H9 (cell line): ENCODE measurements at regions not wholly inside any gene's neighbourhood (a gene's known extent, or its start where the extent isn't known, plus 50 kb on each side); places are given as distances from the start of the nearest gene placed in this dataset.

Experiments used
- DNase-seq: peaks from one replicate; pipeline ENCODE4 v3.0.0-alpha.2; 2017
- H2AFZ ChIP-seq: one replicate; pipeline ENCODE4 v1.6.1; 2013; ENCODE audit warnings: mild to moderate bottlenecking, low read length, control low read depth, moderate library complexity
- H2AK5ac ChIP-seq: 2 replicates; pipeline ENCODE4 v1.6.1; 2013; ENCODE audit warnings: low read length, control low read depth, mixed read lengths; ENCODE audit not compliant: insufficient read length
- H2BK120ac ChIP-seq: one replicate; pipeline ENCODE4 v1.6.1; 2013; ENCODE audit warnings: low read depth, mild to moderate bottlenecking, low read length, control low read depth, inconsistent platforms; ENCODE audit not compliant: poor library complexity, severe bottlenecking
- H2BK12ac ChIP-seq: 2 replicates; pipeline ENCODE4 v1.6.1; 2013; ENCODE audit warnings: low read length, control low read depth, mixed read lengths, low read depth; ENCODE audit not compliant: insufficient read length
- H2BK15ac ChIP-seq: 2 replicates; pipeline ENCODE4 v1.6.1; 2013; ENCODE audit warnings: low read depth, low read length, control low read depth
- H2BK20ac ChIP-seq: one replicate; pipeline ENCODE4 v1.6.1; 2013; ENCODE audit warnings: low read depth, mild to moderate bottlenecking, low read length, control low read depth, inconsistent platforms; ENCODE audit not compliant: poor library complexity, severe bottlenecking
- H2BK5ac ChIP-seq: 2 replicates; pipeline ENCODE4 v1.6.1; 2013; ENCODE audit warnings: low read length, control low read depth, mixed read lengths; ENCODE audit not compliant: insufficient read length
- H3K14ac ChIP-seq: 2 replicates; pipeline ENCODE4 v1.6.1; 2013; ENCODE audit warnings: low read length, control low read depth; ENCODE audit not compliant: insufficient read depth
- H3K18ac ChIP-seq: 2 replicates; pipeline ENCODE4 v1.6.1; 2013; ENCODE audit warnings: low read depth, mild to moderate bottlenecking, mixed read lengths, low read length, control low read depth; ENCODE audit not compliant: insufficient read length
- H3K23ac ChIP-seq: 2 replicates; pipeline ENCODE4 v1.6.1; 2013; ENCODE audit warnings: low read length, control low read depth, mixed read lengths, low read depth; ENCODE audit not compliant: insufficient read length
- H3K23me2 ChIP-seq: 2 replicates; pipeline ENCODE4 v1.6.1; 2013; ENCODE audit warnings: low read depth, mild to moderate bottlenecking, mixed read lengths, low read length, control low read depth; ENCODE audit not compliant: insufficient read length, poor library complexity, severe bottlenecking
- H3K27ac ChIP-seq: 2 replicates; pipeline ENCODE4 v1.5.1; 2013; ENCODE audit warnings: low read length, control low read depth, mixed read lengths, low read depth; ENCODE audit not compliant: insufficient read length
- H3K27me3 ChIP-seq: 2 replicates; pipeline ENCODE4 v1.6.1; 2013; ENCODE audit warnings: low read length, control low read depth, inconsistent platforms; ENCODE audit not compliant: insufficient read depth
- H3K4ac ChIP-seq: 2 replicates; pipeline ENCODE4 v1.6.1; 2013; ENCODE audit warnings: low read depth, mild to moderate bottlenecking, control low read depth, inconsistent platforms, low read length, moderate library complexity
- H3K4me1 ChIP-seq: 2 replicates; pipeline ENCODE4 v1.6.1; 2013; ENCODE audit warnings: low read length, control low read depth, inconsistent platforms; ENCODE audit not compliant: insufficient read depth
- H3K4me2 ChIP-seq: 2 replicates; pipeline ENCODE4 v1.6.1; 2013; ENCODE audit warnings: low read length, control low read depth, mixed read lengths; ENCODE audit not compliant: insufficient read length, insufficient read depth
- H3K56ac ChIP-seq: 2 replicates; pipeline ENCODE4 v1.6.1; 2013; ENCODE audit warnings: low read depth, mild to moderate bottlenecking, mixed read lengths, low read length, control low read depth; ENCODE audit not compliant: insufficient read length
- H3K79me1 ChIP-seq: 2 replicates; pipeline ENCODE4 v1.6.1; 2013; ENCODE audit warnings: low read depth, mild to moderate bottlenecking, moderate library complexity, low read length, control low read depth, inconsistent platforms; ENCODE audit not compliant: insufficient read depth, poor library complexity, severe bottlenecking
- H3K79me2 ChIP-seq: 2 replicates; pipeline ENCODE4 v1.6.1; 2013; ENCODE audit warnings: low read length, control low read depth, inconsistent platforms; ENCODE audit not compliant: insufficient read depth
- H3K9ac ChIP-seq: 2 replicates; pipeline ENCODE4 v1.6.1; 2013; ENCODE audit warnings: low read length, control low read depth, mixed read lengths; ENCODE audit not compliant: insufficient read length; ENCODE audit errors: extremely low read depth
- H3K9me3 ChIP-seq: one replicate; pipeline ENCODE4 v1.6.1; 2013; ENCODE audit warnings: low read depth, low read length, inconsistent platforms; ENCODE audit not compliant: control insufficient read depth
- H3T11ph ChIP-seq: one replicate; pipeline ENCODE4 v1.6.1; 2013; ENCODE audit warnings: mild to moderate bottlenecking, low read length, control low read depth, inconsistent platforms
- H4K20me1 ChIP-seq: one replicate; pipeline ENCODE4 v1.6.1; 2013; ENCODE audit not compliant: control insufficient read depth, insufficient read length, insufficient read depth
- H4K5ac ChIP-seq: 2 replicates; pipeline ENCODE4 v1.6.1; 2013; ENCODE audit warnings: low read depth, mild to moderate bottlenecking, mixed read lengths, low read length, control low read depth; ENCODE audit not compliant: insufficient read length
- H4K8ac ChIP-seq: replicated peaks from 2 replicates; pipeline ENCODE4 v1.6.1; 2013; ENCODE audit warnings: low read length, control low read depth, mixed read lengths, low read depth; ENCODE audit not compliant: insufficient read length
- H4K91ac ChIP-seq: 2 replicates; pipeline ENCODE4 v1.6.1; 2013; ENCODE audit warnings: low read depth, mild to moderate bottlenecking, moderate library complexity, mixed read lengths, low read length, control low read depth; ENCODE audit not compliant: insufficient read length
- H3K27ac Mint-ChIP-seq, 3 experiments: 2 replicates in 2 of 3; 3 replicates in 1 of 3; pipeline ENCODE4 v1.8.0; 2020 to 2021; ENCODE audit warnings: mixed read lengths in 3 of 3, mild to moderate bottlenecking in 1 of 3, moderate library complexity in 1 of 3
- H3K27me3 Mint-ChIP-seq: 2 replicates; pipeline ENCODE4 v1.8.0; 2021; ENCODE audit warnings: low read depth, mild to moderate bottlenecking, moderate library complexity, mixed read lengths
- H3K36me3 Mint-ChIP-seq, 3 experiments: 2 replicates in 2 of 3; 3 replicates in 1 of 3; pipeline ENCODE4 v1.8.0; 2020 to 2021; ENCODE audit warnings: low read depth in 3 of 3, mixed read lengths in 3 of 3; ENCODE audit not compliant: insufficient read depth in 1 of 3
- H3K4me1 Mint-ChIP-seq, 2 experiments: 2 replicates each; pipeline ENCODE4 v1.8.0; 2020; ENCODE audit warnings: mixed read lengths in 2 of 2
- H3K4me3 Mint-ChIP-seq, 2 experiments: 2 replicates in 1 of 2; 3 replicates in 1 of 2; pipeline ENCODE4 v1.8.0; 2020 to 2021; ENCODE audit warnings: mild to moderate bottlenecking in 2 of 2, mixed read lengths in 2 of 2, moderate library complexity in 1 of 2
- H3K9me3 Mint-ChIP-seq, 2 experiments: 2 replicates in 1 of 2; 3 replicates in 1 of 2; pipeline ENCODE4 v1.8.0; 2020; ENCODE audit warnings: mild to moderate bottlenecking in 2 of 2, mixed read lengths in 2 of 2, moderate library complexity in 1 of 2
- WGBS: extraction: QIAGEN DNeasy Blood & Tissue Kit; methylation state at CpG from one replicate; pipeline ENCODE4 v1.1.7; 2013; ENCODE audit warnings: missing lambda C conversion rate, low lambda C conversion rate, mixed read lengths; ENCODE audit not compliant: insufficient read length; ENCODE audit errors: extremely low coverage; 5-methylcytosine and 5-hydroxymethylcytosine counted together
- TF ChIP-seq, protein P1 (sequence below): fragments of 200-600 bp; sonication (generic); conservative IDR thresholded peaks from 3 replicates; pipeline ENCODE4 v1.8.0; 2021; ENCODE audit warnings: antibody characterized with exemption, mild to moderate bottlenecking

DNA sequence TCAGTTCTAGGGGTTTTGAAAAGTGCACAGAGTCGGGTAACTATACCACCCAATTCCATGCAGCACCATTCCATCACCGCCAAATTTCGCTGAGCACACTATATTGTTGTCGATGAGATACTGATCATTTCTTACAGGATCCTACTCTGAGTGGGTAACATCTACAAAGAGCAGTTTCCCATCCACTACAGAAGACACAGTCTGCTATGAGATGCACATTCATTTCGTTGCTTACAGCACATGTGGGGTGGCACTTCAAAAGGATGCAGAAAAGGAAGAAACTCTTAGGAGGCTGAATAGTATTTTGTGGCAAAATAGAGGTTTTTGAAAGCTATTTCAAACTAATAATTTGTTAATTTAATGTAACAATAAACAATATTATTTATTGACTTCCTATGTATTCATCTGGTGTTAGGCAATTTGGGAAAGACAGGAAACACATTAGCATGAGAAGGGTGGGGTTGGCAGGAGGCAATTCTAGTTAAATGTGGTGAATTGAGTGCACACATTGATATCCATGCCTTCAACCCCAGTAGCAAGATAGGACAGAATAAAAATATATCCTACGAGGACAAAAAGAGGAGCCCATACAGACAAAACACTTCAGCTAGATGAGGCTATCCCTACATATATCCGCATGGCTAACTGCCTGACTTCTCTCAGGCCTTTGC is 186.8 kb upstream of the PARP11 start:
- Histone ChIP-seq H3K4ac (no peak overlapping the region), H3K4me1 (peaks cover 2% of the 10 kb centered on the region; the same call in 1 of the 2 replicates), H3K23me2 (no peaks in the 10 kb centered on the region), H2BK120ac (no peak overlapping the region), H3K27me3 (no peaks in the 10 kb centered on the region), H4K91ac (no peak overlapping the region), H2BK20ac (no peak overlapping the region), H2BK15ac (no peak overlapping the region), H3T11ph (no peak overlapping the region), H3K79me1 (no peaks in the 10 kb centered on the region), H3K9me3 (no peaks in the 10 kb centered on the region), H2AFZ (no peak overlapping the region), H4K8ac (no peak overlapping the region), H3K9ac (no peak overlapping the region), H3K23ac (no peak overlapping the region), H4K5ac (no peak overlapping the region), H2AK5ac (no peak overlapping the region), H2BK5ac (no peak overlapping the region), H4K20me1 (no peaks in the 10 kb centered on the region), H3K79me2 (no peaks in the 10 kb centered on the region), H3K27ac (no peak overlapping the region), H2BK12ac (no peak overlapping the region), H3K14ac (no peak overlapping the region), H3K18ac (no peak overlapping the region), H3K56ac (no peak overlapping the region), H3K4me2 (no peak overlapping the region)
- peaks cover 2% of the 10 kb centered on the region for H3K27me3 Mint-ChIP-seq
- no peaks in the 10 kb centered on the region for H3K36me3 Mint-ChIP-seq
- TF ChIP-seq, protein P1, sequence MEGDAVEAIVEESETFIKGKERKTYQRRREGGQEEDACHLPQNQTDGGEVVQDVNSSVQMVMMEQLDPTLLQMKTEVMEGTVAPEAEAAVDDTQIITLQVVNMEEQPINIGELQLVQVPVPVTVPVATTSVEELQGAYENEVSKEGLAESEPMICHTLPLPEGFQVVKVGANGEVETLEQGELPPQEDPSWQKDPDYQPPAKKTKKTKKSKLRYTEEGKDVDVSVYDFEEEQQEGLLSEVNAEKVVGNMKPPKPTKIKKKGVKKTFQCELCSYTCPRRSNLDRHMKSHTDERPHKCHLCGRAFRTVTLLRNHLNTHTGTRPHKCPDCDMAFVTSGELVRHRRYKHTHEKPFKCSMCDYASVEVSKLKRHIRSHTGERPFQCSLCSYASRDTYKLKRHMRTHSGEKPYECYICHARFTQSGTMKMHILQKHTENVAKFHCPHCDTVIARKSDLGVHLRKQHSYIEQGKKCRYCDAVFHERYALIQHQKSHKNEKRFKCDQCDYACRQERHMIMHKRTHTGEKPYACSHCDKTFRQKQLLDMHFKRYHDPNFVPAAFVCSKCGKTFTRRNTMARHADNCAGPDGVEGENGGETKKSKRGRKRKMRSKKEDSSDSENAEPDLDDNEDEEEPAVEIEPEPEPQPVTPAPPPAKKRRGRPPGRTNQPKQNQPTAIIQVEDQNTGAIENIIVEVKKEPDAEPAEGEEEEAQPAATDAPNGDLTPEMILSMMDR = no peak
- no peaks in the 10 kb centered on the region for H3K9me3 Mint-ChIP-seq
- H3K4me1 Mint-ChIP-seq = peaks cover 18 to 19% of the 10 kb centered on the region in 2 experiments
- whole genome bisulfite sequencing = no CpG with 5 or more reads among the region's 7 CpGs
- no peak overlapping the region; a peak in 1 of 5 replicates for H3K4me3 Mint-ChIP-seq
- no peak for DNase-seq
- no peak overlapping the region for H3K27ac Mint-ChIP-seq
